Activated CD4-positive, alpha-beta T cell treated with anti-CD3 and anti-CD28 coated beads for 36 hours (primary cell): ENCODE measurements at regions not wholly inside any gene's neighbourhood (a gene's known extent, or its start where the extent isn't known, plus 50 kb on each side); places are given as distances from the start of the nearest gene placed in this dataset.
"Not testable (repeated sequence)": the region's sequence is repeated elsewhere in the genome, so short reads cannot be mapped to it uniquely, and the experiment has no call there.

Experiments
- ATAC-seq: fragments of 200-7000 bp; cut with Tn5 transposase; one replicate; pipeline ENCODE4 v1.10.0; 2021; ENCODE audit warnings: mild to moderate bottlenecking, moderate library complexity
- CTCF ChIA-PET: fragments of 350-600 bp; sonication (Branson Sonifier 250); formaldehyde crosslinking; loops from one replicate; lab custom pipeline; 2021; ENCODE audit warnings: antibody characterized with exemption; lab: Charles Lee
- POLR2A ChIA-PET: fragments of 350-600 bp; sonication (Branson Sonifier 250); formaldehyde crosslinking; loops from one replicate; lab custom pipeline; 2021; ENCODE audit warnings: antibody characterized with exemption, inconsistent platforms; lab: Charles Lee
- DNase-seq: peaks from one replicate; pipeline ENCODE4 v3.0.0-alpha.2; 2020
- H3K27ac Mint-ChIP-seq: one replicate; pipeline ENCODE4 v1.8.0; 2021; ENCODE audit warnings: mixed read lengths
- H3K27me3 Mint-ChIP-seq: one replicate; pipeline ENCODE4 v1.8.0; 2021; ENCODE audit warnings: mixed read lengths
- H3K36me3 Mint-ChIP-seq: one replicate; pipeline ENCODE4 v1.8.0; 2021; ENCODE audit warnings: low read depth, mixed read lengths
- H3K4me1 Mint-ChIP-seq: one replicate; pipeline ENCODE4 v1.8.0; 2021; ENCODE audit warnings: mixed read lengths
- H3K4me3 Mint-ChIP-seq: one replicate; pipeline ENCODE4 v1.8.0; 2021; ENCODE audit warnings: mild to moderate bottlenecking, moderate library complexity, mixed read lengths
- H3K9me3 Mint-ChIP-seq: one replicate; pipeline ENCODE4 v1.8.0; 2021; ENCODE audit warnings: low read depth, mixed read lengths
- intact Hi-C, 2 experiments: fragments of 100-400 bp; cut with DNase I in 1 of 2; cut with micrococcal nuclease in 1 of 2; formaldehyde crosslinking; loops; one replicate each; pipeline versions ENCODE4 v1.14.2 to v1.15.1; 2022 to 2024; cut with DNase I, micrococcal nuclease

DNA sequence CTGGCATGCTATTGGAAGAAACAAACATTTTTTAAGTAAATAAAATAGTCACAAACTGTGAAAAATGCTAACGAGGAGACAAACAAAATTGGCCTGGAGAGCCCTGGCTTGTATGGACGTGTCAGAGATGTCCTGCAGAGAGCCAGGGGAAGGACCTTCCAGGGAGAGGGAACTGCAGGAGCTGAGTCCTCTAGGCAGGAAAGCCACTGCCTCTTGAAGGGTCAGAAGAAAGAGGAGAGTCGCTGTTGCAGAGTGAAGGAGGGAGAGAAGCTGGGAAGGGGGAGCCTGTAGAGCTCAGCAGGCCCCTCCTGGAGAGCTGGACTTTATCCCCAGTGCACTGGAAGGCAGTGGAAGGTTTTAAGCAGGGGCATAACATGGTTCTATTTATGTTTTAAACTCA, 80.3 kb upstream of the PWP1 start:
- Mint-ChIP-seq H3K4me3 (no peak overlapping the region), H3K27me3 (no peaks in the 10 kb centered on the region), H3K36me3 (no peaks in the 10 kb centered on the region), H3K4me1 (no peaks in the 10 kb centered on the region), H3K9me3 (no peaks in the 10 kb centered on the region), H3K27ac (no peak overlapping the region)
- DNase-seq: no peak
- intact Hi-C loops: loop anchor here in 1 of 2 experiments (5.0 kb wide), 1 partner anchor 383 kb away; no protein-coding TSS in a partner anchor
- ChIA-PET POLR2A (no interaction called here), CTCF (interaction anchor here (0.7 to 8.3 kb wide), 8 partner anchors 8 to 512 kb away, joined by 3 to 171 read pairs (median 4); partner anchors contain the start of gene CRY1)
- no peak for ATAC-seq

DNA sequence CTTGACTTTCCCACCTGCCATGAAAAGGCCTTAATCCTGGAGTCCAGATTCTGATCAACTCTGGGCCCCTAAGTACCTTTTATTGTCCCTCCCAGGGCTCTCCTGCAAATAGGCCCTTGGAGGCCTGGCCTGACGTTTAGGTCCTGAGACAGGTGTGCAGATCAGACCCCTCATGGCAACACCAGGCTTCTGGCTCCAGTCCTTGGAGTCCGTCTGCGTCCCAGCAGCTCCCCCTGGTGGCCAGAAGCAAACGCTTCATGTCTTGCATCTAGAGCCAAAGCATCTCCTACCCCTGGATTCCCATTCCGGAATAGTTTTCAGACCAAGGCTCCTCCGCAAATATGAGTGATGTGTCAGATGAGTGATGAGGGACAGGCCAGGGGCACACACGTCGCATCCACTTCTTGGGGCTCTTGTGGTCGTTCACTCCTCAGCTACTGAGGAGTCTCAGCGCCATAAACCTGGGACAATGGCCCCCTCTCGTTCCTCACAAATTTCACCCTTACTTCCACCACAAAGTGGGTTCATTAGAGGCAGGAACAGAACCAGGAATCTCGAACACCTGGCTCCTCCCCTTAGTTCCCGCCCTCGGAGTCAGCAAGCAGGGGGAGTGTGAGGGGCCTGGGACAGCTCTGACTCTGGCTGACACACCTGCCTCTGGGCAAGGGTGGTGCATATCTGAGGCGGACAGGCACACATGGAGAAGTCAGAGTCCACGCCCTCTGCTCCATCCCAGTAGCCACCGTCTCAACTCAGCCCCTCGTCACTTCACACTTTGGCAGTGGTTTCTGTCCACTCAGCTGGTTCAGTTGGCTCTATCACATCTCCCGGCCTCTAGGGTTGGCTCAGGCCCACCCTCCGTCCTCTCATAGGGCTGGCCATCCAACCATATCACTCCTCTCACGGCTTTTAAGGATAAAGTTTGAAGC, 77.9 kb upstream of the PWP1 start:
- no peaks in the 10 kb centered on the region for H3K9me3 Mint-ChIP-seq
- ChIA-PET POLR2A (no interaction called here), CTCF (interaction anchor here (0.6 to 8.3 kb wide), 31 partner anchors 8 to 1460 kb away, joined by 3 to 171 read pairs (median 4); no protein-coding TSS in a partner anchor)
- DNase-seq (peak; percentile 89), ATAC-seq (peak; percentile 60)
- no peaks in the 10 kb centered on the region for H3K4me1 Mint-ChIP-seq
- H3K36me3 Mint-ChIP-seq: no peaks in the 10 kb centered on the region
- H3K4me3 Mint-ChIP-seq: no peak overlapping the region
- H3K27ac Mint-ChIP-seq: no peak overlapping the region
- H3K27me3 Mint-ChIP-seq: no peaks in the 10 kb centered on the region
- intact Hi-C loops: loop anchor here (1.0 to 5.0 kb wide), 5 partner anchors 202 to 476 kb away; a partner anchor contains a TSS

DNA sequence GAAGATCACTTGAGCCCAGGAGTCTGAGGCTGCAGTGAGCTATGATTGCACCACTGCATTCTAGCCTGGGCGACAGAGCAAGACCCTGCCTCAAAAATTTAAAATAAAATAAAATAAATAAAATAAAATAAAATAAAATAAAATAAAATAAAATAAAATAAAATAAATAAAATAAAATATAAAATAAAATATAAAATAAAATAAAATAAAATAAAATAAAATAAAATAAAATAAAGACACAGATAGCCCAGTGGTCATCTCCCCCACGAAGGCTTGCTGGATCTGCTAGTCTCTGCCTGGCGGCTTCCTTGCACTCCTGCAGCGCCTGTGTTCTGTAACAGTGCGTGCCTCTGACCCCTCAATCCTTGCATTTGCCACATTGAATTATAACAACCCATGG, 76.8 kb upstream of the PWP1 start:
- intact Hi-C loops: loop anchor here in 1 of 2 experiments (5.0 kb wide), 1 partner anchor 386 kb away; no protein-coding TSS in a partner anchor
- H3K36me3 Mint-ChIP-seq, H3K27ac Mint-ChIP-seq: not testable (repeated sequence)

DNA sequence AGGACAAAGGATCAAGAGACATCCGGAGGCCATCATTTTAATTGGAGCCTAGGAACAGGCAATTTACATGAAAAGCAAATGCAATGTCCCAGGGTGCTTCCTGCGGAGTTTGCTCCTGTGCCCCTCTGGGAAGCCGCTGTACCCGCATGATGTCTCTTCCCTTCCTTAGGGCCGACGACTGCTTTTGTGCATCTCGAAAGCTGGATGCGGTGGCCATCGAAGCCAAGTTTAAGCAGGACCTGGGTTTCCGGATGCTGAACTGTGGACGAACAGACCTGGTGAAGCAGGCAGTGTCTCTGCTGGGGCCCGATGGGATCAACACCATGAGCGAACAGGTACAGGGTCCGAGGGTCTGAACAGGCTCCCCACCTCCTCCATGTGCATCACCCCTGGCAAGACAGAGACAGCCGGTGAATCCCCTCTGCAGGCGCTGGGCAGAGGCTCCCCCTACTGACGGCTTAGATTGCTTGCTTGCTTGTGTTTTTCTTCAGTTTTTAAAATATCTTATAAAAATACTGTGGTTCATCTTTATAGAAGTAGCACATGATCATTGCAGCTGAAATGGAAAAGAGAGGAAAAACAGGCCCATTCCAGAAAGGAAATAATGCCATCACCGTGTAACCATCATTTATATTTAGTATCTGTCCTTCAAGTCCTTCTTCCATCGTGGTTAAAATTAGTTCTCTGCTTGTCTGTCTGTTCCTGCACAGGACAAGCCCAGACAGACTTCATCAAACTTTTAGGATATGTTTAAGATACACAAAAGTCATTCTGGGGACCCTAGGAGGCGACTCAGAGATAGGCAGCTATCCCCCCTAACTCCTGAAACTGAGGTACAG, 75.4 kb upstream of the PWP1 start:
- no peaks in the 10 kb centered on the region for H3K4me1 Mint-ChIP-seq
- ChIA-PET CTCF (interaction anchor here (0.5 to 8.3 kb wide), 9 partner anchors 9 to 484 kb away, joined by 3 to 171 read pairs (median 3); no protein-coding TSS in a partner anchor), POLR2A (no interaction called here)
- no peak overlapping the region for H3K27ac Mint-ChIP-seq
- H3K27me3 Mint-ChIP-seq: no peaks in the 10 kb centered on the region
- no peaks in the 10 kb centered on the region for H3K9me3 Mint-ChIP-seq
- ATAC-seq (no peak), DNase-seq (peak; percentile 66)
- H3K36me3 Mint-ChIP-seq: no peaks in the 10 kb centered on the region
- H3K4me3 Mint-ChIP-seq: no peak overlapping the region
- intact Hi-C loops: no loop called here

More for the DNA sequence above, 76.8 kb upstream of the PWP1 start:
- H3K9me3 Mint-ChIP-seq, ATAC-seq, H3K27me3 Mint-ChIP-seq, DNase-seq, POLR2A ChIA-PET, H3K4me3 Mint-ChIP-seq, H3K4me1 Mint-ChIP-seq: not testable (repeated sequence)
- CTCF ChIA-PET: interaction anchor here (0.6 to 8.3 kb wide), 9 partner anchors 8 to 519 kb away, joined by 3 to 171 read pairs (median 3); no protein-coding TSS in a partner anchor

DNA sequence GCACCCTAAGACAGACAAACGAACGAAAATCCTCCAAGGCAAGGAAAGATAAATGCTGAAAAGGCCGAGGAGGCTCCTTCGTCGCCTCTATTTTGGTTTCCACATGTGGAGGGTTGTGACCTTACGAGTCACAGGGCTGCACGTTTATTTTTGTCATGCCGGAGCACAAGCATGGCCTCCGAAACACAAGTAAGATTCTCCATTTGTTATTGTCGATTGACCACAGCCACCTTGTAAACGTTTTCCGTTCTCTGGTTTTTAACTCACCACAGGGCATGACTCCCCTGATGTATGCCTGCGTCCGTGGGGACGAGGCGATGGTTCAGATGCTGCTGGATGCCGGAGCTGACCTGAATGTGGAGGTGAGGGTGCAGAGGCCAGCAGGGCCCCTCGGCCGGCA, 73.1 kb upstream of the PWP1 start:
- H3K9me3 Mint-ChIP-seq: no peaks in the 10 kb centered on the region
- intact Hi-C loops: no loop called here
- CTCF ChIA-PET: interaction anchor here (0.7 to 8.3 kb wide), 6 partner anchors 9 to 486 kb away, joined by 3 to 171 read pairs (median 4); no protein-coding TSS in a partner anchor
- POLR2A ChIA-PET: no interaction called here
- no peaks in the 10 kb centered on the region for H3K4me1 Mint-ChIP-seq
- DNase-seq (no peak), ATAC-seq (no peak)
- H3K4me3 Mint-ChIP-seq: no peak overlapping the region
- H3K27me3 Mint-ChIP-seq: no peaks in the 10 kb centered on the region
- no peak overlapping the region for H3K27ac Mint-ChIP-seq
- H3K36me3 Mint-ChIP-seq: no peaks in the 10 kb centered on the region

DNA sequence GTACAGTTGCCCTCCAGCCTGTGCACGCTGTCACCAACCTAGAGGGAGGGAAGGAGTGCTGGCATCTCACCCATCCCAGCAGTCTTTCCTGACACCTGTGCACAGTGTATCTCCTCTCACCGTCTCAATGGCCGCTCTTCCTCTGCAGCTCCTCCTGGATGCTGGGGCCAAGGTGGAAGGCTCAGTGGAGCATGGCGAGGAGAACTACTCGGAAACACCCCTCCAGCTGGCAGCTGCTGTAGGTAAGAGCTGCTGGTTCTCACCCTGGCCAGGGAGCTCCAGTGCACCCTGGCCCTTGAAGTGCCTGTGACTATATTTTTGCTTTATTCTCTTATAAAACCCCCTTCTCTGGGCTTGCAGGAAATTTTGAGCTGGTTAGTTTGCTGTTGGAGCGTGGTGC, 68.7 kb upstream of the PWP1 start:
- ChIA-PET CTCF (interaction anchor here (0.7 to 1.1 kb wide), 2 partner anchors 8 to 179 kb away, joined by 3 read pairs; no protein-coding TSS in a partner anchor), POLR2A (no interaction called here)
- Mint-ChIP-seq H3K9me3 (no peaks in the 10 kb centered on the region), H3K27me3 (no peaks in the 10 kb centered on the region), H3K4me1 (no peaks in the 10 kb centered on the region), H3K27ac (no peak overlapping the region), H3K4me3 (no peak overlapping the region), H3K36me3 (peaks cover 2% of the 10 kb centered on the region)
- DNase-seq (no peak), ATAC-seq (no peak)
- intact Hi-C loops: no loop called here

DNA sequence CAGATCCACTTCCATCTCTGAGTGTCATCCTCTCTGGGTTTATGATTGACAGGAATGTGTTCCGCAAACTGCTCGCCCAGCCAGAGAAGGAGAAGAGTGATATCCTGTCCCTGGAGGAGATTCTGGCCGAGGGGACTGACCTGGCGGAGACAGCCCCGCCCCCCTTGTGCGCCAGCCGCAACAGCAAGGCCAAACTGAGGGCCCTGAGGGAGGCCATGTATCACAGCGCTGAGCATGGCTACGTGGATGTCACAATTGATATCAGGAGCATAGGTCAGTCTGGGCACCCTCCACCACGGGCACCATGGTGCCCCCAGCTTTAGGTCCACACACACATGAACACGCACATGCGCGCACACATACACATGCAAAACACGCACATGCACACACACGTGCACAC, 67.5 kb upstream of the PWP1 start:
- POLR2A ChIA-PET: no interaction called here
- no peak for DNase-seq
- Mint-ChIP-seq H3K27me3 (no peaks in the 10 kb centered on the region), H3K4me1 (no peaks in the 10 kb centered on the region), H3K4me3 (no peak overlapping the region), H3K9me3 (no peaks in the 10 kb centered on the region), H3K27ac (no peak overlapping the region), H3K36me3 (peaks cover 2% of the 10 kb centered on the region)
- CTCF ChIA-PET: interaction anchor here (1.3 kb wide), 1 partner anchor 10 kb away, joined by 6 read pairs; no protein-coding TSS in a partner anchor
- no peak for ATAC-seq
- intact Hi-C loops: no loop called here

DNA sequence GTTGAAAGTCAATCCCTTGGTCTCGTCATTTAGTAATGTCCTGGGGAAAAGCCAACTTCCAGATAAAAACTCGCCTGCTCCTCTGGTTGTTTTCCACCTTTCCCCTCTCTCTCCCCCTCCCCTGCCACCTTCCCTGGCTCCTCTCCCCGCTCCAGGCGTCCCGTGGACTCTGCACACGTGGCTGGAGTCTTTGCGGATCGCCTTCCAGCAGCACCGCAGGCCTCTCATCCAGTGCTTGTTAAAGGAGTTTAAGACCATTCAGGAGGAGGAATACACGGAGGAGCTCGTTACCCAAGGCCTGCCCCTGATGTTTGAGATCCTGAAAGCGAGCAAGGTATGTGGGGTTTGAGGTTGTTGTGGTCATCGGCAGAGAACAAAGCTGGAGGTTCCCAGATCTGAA, 65.8 kb upstream of the PWP1 start:
- Mint-ChIP-seq H3K9me3 (peaks cover 4% of the 10 kb centered on the region), H3K4me3 (no peak overlapping the region), H3K27ac (no peak overlapping the region), H3K4me1 (no peaks in the 10 kb centered on the region), H3K27me3 (no peaks in the 10 kb centered on the region), H3K36me3 (peaks cover 12% of the 10 kb centered on the region)
- no peak for DNase-seq
- ChIA-PET POLR2A (no interaction called here), CTCF (interaction anchor here (0.5 to 1.8 kb wide), 4 partner anchors 13 to 1268 kb away, joined by 3 to 4 read pairs (median 4); no protein-coding TSS in a partner anchor)
- ATAC-seq: no peak
- intact Hi-C loops: no loop called here

DNA sequence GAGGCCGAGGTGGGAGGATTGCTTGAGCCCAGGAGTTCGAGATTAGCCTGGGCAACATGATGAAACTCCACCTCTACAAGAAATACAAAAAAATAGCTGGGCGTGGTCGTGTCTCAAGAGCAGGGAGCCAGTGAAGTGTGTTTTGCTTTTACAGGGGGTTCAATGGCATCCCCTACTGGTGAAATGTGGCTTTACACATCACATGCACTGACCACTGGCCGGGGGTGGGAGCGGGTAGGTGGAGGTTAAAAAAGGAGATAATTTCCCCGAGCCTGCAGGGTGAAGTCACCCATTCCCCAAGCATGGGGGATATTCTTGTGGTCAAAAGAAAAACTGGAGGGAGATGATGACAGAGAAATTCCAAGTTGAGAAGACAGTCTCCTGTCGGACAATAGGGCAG, 63.6 kb upstream of the PWP1 start:
- intact Hi-C loops: no loop called here
- Mint-ChIP-seq H3K4me3 (no peak overlapping the region), H3K36me3 (peaks cover 17% of the 10 kb centered on the region), H3K27me3 (no peaks in the 10 kb centered on the region), H3K9me3 (peaks cover 9% of the 10 kb centered on the region), H3K27ac (no peak overlapping the region), H3K4me1 (no peaks in the 10 kb centered on the region)
- DNase-seq: no peak
- no peak for ATAC-seq
- ChIA-PET POLR2A (no interaction called here), CTCF (interaction anchor here (0.6 to 1.4 kb wide), 2 partner anchors 9 to 14 kb away, joined by 3 to 4 read pairs; no protein-coding TSS in a partner anchor)

DNA sequence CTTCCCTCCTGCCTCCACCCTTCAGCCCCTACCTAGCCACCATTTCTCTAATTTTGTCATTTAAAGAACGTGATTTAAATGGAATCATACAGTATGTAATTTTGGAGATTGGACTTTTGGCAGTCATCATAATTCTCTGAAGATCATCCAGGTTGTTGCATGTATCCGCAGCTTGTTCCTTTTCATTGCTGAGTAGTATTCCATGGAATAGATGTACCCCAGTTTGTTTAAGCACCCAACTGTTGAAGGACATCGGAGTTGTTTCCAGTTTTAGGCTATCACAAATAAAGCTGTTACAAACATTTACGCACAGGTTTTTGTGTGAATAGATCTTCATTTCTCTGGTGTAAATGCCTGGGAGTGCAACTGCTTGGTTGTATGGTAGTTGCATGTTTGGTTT, 61.1 kb upstream of the PWP1 start:
- intact Hi-C loops: no loop called here
- no peak overlapping the region for H3K27ac Mint-ChIP-seq
- ChIA-PET POLR2A (no interaction called here), CTCF (interaction anchor here (1.6 kb wide), 1 partner anchor 370 kb away, joined by 3 read pairs; no protein-coding TSS in a partner anchor)
- no peaks in the 10 kb centered on the region for H3K27me3 Mint-ChIP-seq
- H3K36me3 Mint-ChIP-seq: peaks cover 18% of the 10 kb centered on the region
- H3K4me3 Mint-ChIP-seq: no peak overlapping the region
- DNase-seq (no peak), ATAC-seq (no peak)
- no peaks in the 10 kb centered on the region for H3K4me1 Mint-ChIP-seq
- H3K9me3 Mint-ChIP-seq: peaks cover 9% of the 10 kb centered on the region

DNA sequence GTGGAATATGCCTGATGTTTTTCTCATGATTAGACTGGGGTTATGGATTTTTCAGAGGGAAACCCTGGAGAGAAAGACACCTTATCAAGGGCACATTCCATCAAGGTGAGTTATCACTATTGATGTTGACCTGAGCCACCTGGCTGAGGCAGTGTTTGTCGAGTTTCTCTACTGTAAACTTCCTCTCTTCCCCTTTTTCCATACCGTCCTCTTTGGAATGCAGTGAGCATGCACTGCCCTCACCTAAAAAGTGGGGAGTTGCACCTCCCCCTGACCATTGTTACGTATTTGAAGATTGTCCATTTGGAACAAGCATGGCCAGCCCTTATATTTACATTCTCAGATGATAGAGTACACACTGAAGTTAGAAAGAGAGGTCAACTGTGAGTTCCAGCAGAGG, 53.9 kb upstream of the PWP1 start:
- ChIA-PET CTCF (no interaction called here), POLR2A (no interaction called here)
- Mint-ChIP-seq H3K27ac (no peak overlapping the region), H3K9me3 (no peaks in the 10 kb centered on the region), H3K27me3 (no peaks in the 10 kb centered on the region), H3K4me3 (no peak overlapping the region), H3K4me1 (no peaks in the 10 kb centered on the region), H3K36me3 (peaks cover 3% of the 10 kb centered on the region)
- no peak for DNase-seq
- no peak for ATAC-seq
- intact Hi-C loops: no loop called here
